H9 (cell line): ENCODE measurements at regions not wholly inside any gene's neighbourhood (a gene's known extent, or its start where the extent isn't known, plus 50 kb on each side); places are given as distances from the start of the nearest gene placed in this dataset.
A peak's percentile ranks its signal among the peaks of the same experiment; 100 is the strongest.

Experiments used
- DNase-seq: peaks from one replicate; pipeline ENCODE4 v3.0.0-alpha.2; 2017
- H2AFZ ChIP-seq: one replicate; pipeline ENCODE4 v1.6.1; 2013; ENCODE audit warnings: mild to moderate bottlenecking, low read length, control low read depth, moderate library complexity
- H2AK5ac ChIP-seq: 2 replicates; pipeline ENCODE4 v1.6.1; 2013; ENCODE audit warnings: low read length, control low read depth, mixed read lengths; ENCODE audit not compliant: insufficient read length
- H2BK120ac ChIP-seq: one replicate; pipeline ENCODE4 v1.6.1; 2013; ENCODE audit warnings: low read depth, mild to moderate bottlenecking, low read length, control low read depth, inconsistent platforms; ENCODE audit not compliant: poor library complexity, severe bottlenecking
- H2BK12ac ChIP-seq: 2 replicates; pipeline ENCODE4 v1.6.1; 2013; ENCODE audit warnings: low read length, control low read depth, mixed read lengths, low read depth; ENCODE audit not compliant: insufficient read length
- H2BK15ac ChIP-seq: 2 replicates; pipeline ENCODE4 v1.6.1; 2013; ENCODE audit warnings: low read depth, low read length, control low read depth
- H2BK20ac ChIP-seq: one replicate; pipeline ENCODE4 v1.6.1; 2013; ENCODE audit warnings: low read depth, mild to moderate bottlenecking, low read length, control low read depth, inconsistent platforms; ENCODE audit not compliant: poor library complexity, severe bottlenecking
- H2BK5ac ChIP-seq: 2 replicates; pipeline ENCODE4 v1.6.1; 2013; ENCODE audit warnings: low read length, control low read depth, mixed read lengths; ENCODE audit not compliant: insufficient read length
- H3K14ac ChIP-seq: 2 replicates; pipeline ENCODE4 v1.6.1; 2013; ENCODE audit warnings: low read length, control low read depth; ENCODE audit not compliant: insufficient read depth
- H3K18ac ChIP-seq: 2 replicates; pipeline ENCODE4 v1.6.1; 2013; ENCODE audit warnings: low read depth, mild to moderate bottlenecking, mixed read lengths, low read length, control low read depth; ENCODE audit not compliant: insufficient read length
- H3K23ac ChIP-seq: 2 replicates; pipeline ENCODE4 v1.6.1; 2013; ENCODE audit warnings: low read length, control low read depth, mixed read lengths, low read depth; ENCODE audit not compliant: insufficient read length
- H3K23me2 ChIP-seq: 2 replicates; pipeline ENCODE4 v1.6.1; 2013; ENCODE audit warnings: low read depth, mild to moderate bottlenecking, mixed read lengths, low read length, control low read depth; ENCODE audit not compliant: insufficient read length, poor library complexity, severe bottlenecking
- H3K27ac ChIP-seq: 2 replicates; pipeline ENCODE4 v1.5.1; 2013; ENCODE audit warnings: low read length, control low read depth, mixed read lengths, low read depth; ENCODE audit not compliant: insufficient read length
- H3K27me3 ChIP-seq: 2 replicates; pipeline ENCODE4 v1.6.1; 2013; ENCODE audit warnings: low read length, control low read depth, inconsistent platforms; ENCODE audit not compliant: insufficient read depth
- H3K4ac ChIP-seq: 2 replicates; pipeline ENCODE4 v1.6.1; 2013; ENCODE audit warnings: low read depth, mild to moderate bottlenecking, control low read depth, inconsistent platforms, low read length, moderate library complexity
- H3K4me1 ChIP-seq: 2 replicates; pipeline ENCODE4 v1.6.1; 2013; ENCODE audit warnings: low read length, control low read depth, inconsistent platforms; ENCODE audit not compliant: insufficient read depth
- H3K4me2 ChIP-seq: 2 replicates; pipeline ENCODE4 v1.6.1; 2013; ENCODE audit warnings: low read length, control low read depth, mixed read lengths; ENCODE audit not compliant: insufficient read length, insufficient read depth
- H3K56ac ChIP-seq: 2 replicates; pipeline ENCODE4 v1.6.1; 2013; ENCODE audit warnings: low read depth, mild to moderate bottlenecking, mixed read lengths, low read length, control low read depth; ENCODE audit not compliant: insufficient read length
- H3K79me1 ChIP-seq: 2 replicates; pipeline ENCODE4 v1.6.1; 2013; ENCODE audit warnings: low read depth, mild to moderate bottlenecking, moderate library complexity, low read length, control low read depth, inconsistent platforms; ENCODE audit not compliant: insufficient read depth, poor library complexity, severe bottlenecking
- H3K79me2 ChIP-seq: 2 replicates; pipeline ENCODE4 v1.6.1; 2013; ENCODE audit warnings: low read length, control low read depth, inconsistent platforms; ENCODE audit not compliant: insufficient read depth
- H3K9ac ChIP-seq: 2 replicates; pipeline ENCODE4 v1.6.1; 2013; ENCODE audit warnings: low read length, control low read depth, mixed read lengths; ENCODE audit not compliant: insufficient read length; ENCODE audit errors: extremely low read depth
- H3K9me3 ChIP-seq: one replicate; pipeline ENCODE4 v1.6.1; 2013; ENCODE audit warnings: low read depth, low read length, inconsistent platforms; ENCODE audit not compliant: control insufficient read depth
- H3T11ph ChIP-seq: one replicate; pipeline ENCODE4 v1.6.1; 2013; ENCODE audit warnings: mild to moderate bottlenecking, low read length, control low read depth, inconsistent platforms
- H4K20me1 ChIP-seq: one replicate; pipeline ENCODE4 v1.6.1; 2013; ENCODE audit not compliant: control insufficient read depth, insufficient read length, insufficient read depth
- H4K5ac ChIP-seq: 2 replicates; pipeline ENCODE4 v1.6.1; 2013; ENCODE audit warnings: low read depth, mild to moderate bottlenecking, mixed read lengths, low read length, control low read depth; ENCODE audit not compliant: insufficient read length
- H4K8ac ChIP-seq: replicated peaks from 2 replicates; pipeline ENCODE4 v1.6.1; 2013; ENCODE audit warnings: low read length, control low read depth, mixed read lengths, low read depth; ENCODE audit not compliant: insufficient read length
- H4K91ac ChIP-seq: 2 replicates; pipeline ENCODE4 v1.6.1; 2013; ENCODE audit warnings: low read depth, mild to moderate bottlenecking, moderate library complexity, mixed read lengths, low read length, control low read depth; ENCODE audit not compliant: insufficient read length
- H3K27ac Mint-ChIP-seq, 3 experiments: 2 replicates in 2 of 3; 3 replicates in 1 of 3; pipeline ENCODE4 v1.8.0; 2020 to 2021; ENCODE audit warnings: mixed read lengths in 3 of 3, mild to moderate bottlenecking in 1 of 3, moderate library complexity in 1 of 3
- H3K27me3 Mint-ChIP-seq: 2 replicates; pipeline ENCODE4 v1.8.0; 2021; ENCODE audit warnings: low read depth, mild to moderate bottlenecking, moderate library complexity, mixed read lengths
- H3K36me3 Mint-ChIP-seq, 3 experiments: 2 replicates in 2 of 3; 3 replicates in 1 of 3; pipeline ENCODE4 v1.8.0; 2020 to 2021; ENCODE audit warnings: low read depth in 3 of 3, mixed read lengths in 3 of 3; ENCODE audit not compliant: insufficient read depth in 1 of 3
- H3K4me1 Mint-ChIP-seq, 2 experiments: 2 replicates each; pipeline ENCODE4 v1.8.0; 2020; ENCODE audit warnings: mixed read lengths in 2 of 2
- H3K4me3 Mint-ChIP-seq, 2 experiments: 2 replicates in 1 of 2; 3 replicates in 1 of 2; pipeline ENCODE4 v1.8.0; 2020 to 2021; ENCODE audit warnings: mild to moderate bottlenecking in 2 of 2, mixed read lengths in 2 of 2, moderate library complexity in 1 of 2
- H3K9me3 Mint-ChIP-seq, 2 experiments: 2 replicates in 1 of 2; 3 replicates in 1 of 2; pipeline ENCODE4 v1.8.0; 2020; ENCODE audit warnings: mild to moderate bottlenecking in 2 of 2, mixed read lengths in 2 of 2, moderate library complexity in 1 of 2
- WGBS: extraction: QIAGEN DNeasy Blood & Tissue Kit; methylation state at CpG from one replicate; pipeline ENCODE4 v1.1.7; 2013; ENCODE audit warnings: missing lambda C conversion rate, low lambda C conversion rate, mixed read lengths; ENCODE audit not compliant: insufficient read length; ENCODE audit errors: extremely low coverage; 5-methylcytosine and 5-hydroxymethylcytosine counted together
- TF ChIP-seq, protein P1 (sequence below): fragments of 200-600 bp; sonication (generic); conservative IDR thresholded peaks from 3 replicates; pipeline ENCODE4 v1.8.0; 2021; ENCODE audit warnings: antibody characterized with exemption, mild to moderate bottlenecking

DNA sequence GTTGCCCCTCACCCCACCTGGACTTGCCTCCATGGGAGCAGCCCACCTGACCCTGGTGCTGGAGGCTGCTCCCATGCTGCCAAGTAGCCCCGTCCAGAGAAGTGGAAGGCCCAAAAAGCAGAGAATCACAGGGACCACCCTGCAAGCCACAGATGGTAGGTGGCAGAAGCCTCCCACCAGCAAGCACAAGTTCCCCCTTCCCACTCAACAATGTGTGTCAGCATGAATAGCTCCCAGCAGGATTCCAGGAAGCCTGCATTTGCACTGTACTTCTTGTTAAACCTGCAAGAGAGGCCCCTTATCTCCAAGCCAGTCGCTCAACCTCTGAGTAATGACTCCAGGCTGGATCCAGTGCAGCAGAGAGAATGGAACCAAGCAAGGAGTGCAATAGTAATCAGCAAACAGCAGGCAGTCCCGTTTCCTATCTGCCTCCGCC, 180.8 kb upstream of the CST7 start:
- TF ChIP-seq, protein P1, sequence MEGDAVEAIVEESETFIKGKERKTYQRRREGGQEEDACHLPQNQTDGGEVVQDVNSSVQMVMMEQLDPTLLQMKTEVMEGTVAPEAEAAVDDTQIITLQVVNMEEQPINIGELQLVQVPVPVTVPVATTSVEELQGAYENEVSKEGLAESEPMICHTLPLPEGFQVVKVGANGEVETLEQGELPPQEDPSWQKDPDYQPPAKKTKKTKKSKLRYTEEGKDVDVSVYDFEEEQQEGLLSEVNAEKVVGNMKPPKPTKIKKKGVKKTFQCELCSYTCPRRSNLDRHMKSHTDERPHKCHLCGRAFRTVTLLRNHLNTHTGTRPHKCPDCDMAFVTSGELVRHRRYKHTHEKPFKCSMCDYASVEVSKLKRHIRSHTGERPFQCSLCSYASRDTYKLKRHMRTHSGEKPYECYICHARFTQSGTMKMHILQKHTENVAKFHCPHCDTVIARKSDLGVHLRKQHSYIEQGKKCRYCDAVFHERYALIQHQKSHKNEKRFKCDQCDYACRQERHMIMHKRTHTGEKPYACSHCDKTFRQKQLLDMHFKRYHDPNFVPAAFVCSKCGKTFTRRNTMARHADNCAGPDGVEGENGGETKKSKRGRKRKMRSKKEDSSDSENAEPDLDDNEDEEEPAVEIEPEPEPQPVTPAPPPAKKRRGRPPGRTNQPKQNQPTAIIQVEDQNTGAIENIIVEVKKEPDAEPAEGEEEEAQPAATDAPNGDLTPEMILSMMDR = no peak
- Histone ChIP-seq H2BK120ac (no peak overlapping the region), H3K56ac (no peak overlapping the region), H4K8ac (no peak overlapping the region), H2AFZ (no peak overlapping the region), H3K27me3 (no peaks in the 10 kb centered on the region; the same call in 1 of the 2 replicates), H3K79me1 (no peaks in the 10 kb centered on the region), H4K5ac (no peak overlapping the region), H3K14ac (no peak overlapping the region), H3K9me3 (no peaks in the 10 kb centered on the region), H3K4me1 (no peaks in the 10 kb centered on the region), H2BK15ac (no peak overlapping the region), H3K4me2 (no peak overlapping the region), H3K79me2 (no peaks in the 10 kb centered on the region), H4K91ac (no peak overlapping the region), H3K4ac (no peak overlapping the region), H2BK5ac (no peak overlapping the region), H3K9ac (no peak overlapping the region), H3T11ph (no peak overlapping the region), H2BK20ac (no peak overlapping the region), H3K27ac (no peak overlapping the region), H3K23me2 (no peaks in the 10 kb centered on the region), H3K23ac (no peak overlapping the region), H3K18ac (no peak overlapping the region), H2AK5ac (no peak overlapping the region), H2BK12ac (no peak overlapping the region), H4K20me1 (no peaks in the 10 kb centered on the region)
- peak; percentile 21 for DNase-seq
- Mint-ChIP-seq H3K27ac (0 out of 7 replicates have a peak overlapping the region, but pooled peaks of 1 of the 3 experiments have one; percentile 19), H3K27me3 (peaks cover 2% of the 10 kb centered on the region), H3K36me3 (no peaks in the 10 kb centered on the region; a peak in 2 of 7 replicates), H3K4me3 (no peak overlapping the region), H3K4me1 (peaks cover 7 to 11% of the 10 kb centered on the region in 2 experiments), H3K9me3 (no peaks in the 10 kb centered on the region)
- no CpG with 5 or more reads among the region's 4 CpGs for WGBS
